ACHN (cell line): ENCODE measurements at regions not wholly inside any gene's neighbourhood (a gene's known extent, or its start where the extent isn't known, plus 50 kb on each side); places are given as distances from the start of the nearest gene placed in this dataset.
"Not testable (repeated sequence)": the region's sequence is repeated elsewhere in the genome, so short reads cannot be mapped to it uniquely, and the experiment has no call there.

Source experiments
- DNase-seq: peaks from one replicate; pipeline ENCODE4 v3.0.0-alpha.2; 2015
- in situ Hi-C: cut with HindIII; loops from 2 replicates; pipeline ENCODE4 v1.10.0; 2017; ENCODE audit warnings: low sequenced_read_pairs, low pct_ligation_motif_present, low pct_unique_long_range_greater_than_20kb

- DNase-seq, result peak; percentile 64
- in situ Hi-C loops, result no loop called here
These were observed 149.5 kb upstream of the SVIL start for GRCh38 chr10:29784175-29784773.

- in situ Hi-C loops, result no loop called here
- no peak for DNase-seq
These were observed 148.6 kb upstream of the SVIL start for GRCh38 chr10:29783201-29783947.

DNA sequence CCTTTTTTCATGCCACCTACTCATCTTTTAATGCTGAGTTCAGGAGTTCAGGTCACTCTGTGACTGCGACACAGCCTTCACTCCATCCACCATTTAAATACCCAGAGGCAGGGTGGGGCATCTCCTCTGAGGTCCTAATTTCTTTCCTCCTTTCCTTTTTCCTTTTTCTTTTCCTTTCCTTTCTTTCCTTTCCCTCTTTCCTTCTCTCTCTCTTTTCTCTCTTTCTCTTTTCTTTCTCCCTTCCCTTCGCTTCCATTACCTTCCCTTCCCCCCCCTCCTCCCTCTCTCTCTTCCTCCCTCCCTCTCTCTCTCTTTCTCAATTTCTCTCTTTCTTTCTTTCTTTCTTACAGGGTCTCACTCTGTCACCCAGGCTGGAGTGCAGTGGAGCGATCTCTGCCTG lies 145.9 kb upstream of the SVIL start:
- in situ Hi-C loops, result no loop called here
- DNase-seq, result no peak

DNA sequence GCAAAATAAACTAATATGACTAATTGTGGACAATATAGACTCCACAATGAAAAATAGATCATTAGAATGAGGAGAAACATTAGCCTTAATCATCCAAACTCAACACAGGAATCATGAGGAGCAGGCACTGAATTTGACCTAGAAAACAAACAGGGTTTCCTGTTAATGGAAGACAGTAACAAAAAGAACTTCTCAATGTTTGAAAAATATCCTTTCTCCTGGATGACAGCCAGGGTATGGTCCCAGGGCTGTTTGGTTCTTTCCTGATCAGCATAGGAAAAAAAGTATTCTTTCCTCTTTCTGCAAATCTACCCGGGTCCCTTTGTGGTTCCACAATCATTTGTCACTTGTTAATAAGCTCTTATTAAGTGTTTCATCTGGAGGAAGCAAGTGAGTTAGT lies 145.3 kb upstream of the SVIL start:
- in situ Hi-C loops, result no loop called here
- DNase-seq, result no peak

GRCh38 chr10:29776246-29776645 lies 141.5 kb upstream of the SVIL start:
- in situ Hi-C loops, result no loop called here
- DNase-seq, result no peak

GRCh38 chr10:29774475-29774874 lies 139.7 kb upstream of the SVIL start:
- no peak for DNase-seq
- in situ Hi-C loops, result no loop called here

DNA sequence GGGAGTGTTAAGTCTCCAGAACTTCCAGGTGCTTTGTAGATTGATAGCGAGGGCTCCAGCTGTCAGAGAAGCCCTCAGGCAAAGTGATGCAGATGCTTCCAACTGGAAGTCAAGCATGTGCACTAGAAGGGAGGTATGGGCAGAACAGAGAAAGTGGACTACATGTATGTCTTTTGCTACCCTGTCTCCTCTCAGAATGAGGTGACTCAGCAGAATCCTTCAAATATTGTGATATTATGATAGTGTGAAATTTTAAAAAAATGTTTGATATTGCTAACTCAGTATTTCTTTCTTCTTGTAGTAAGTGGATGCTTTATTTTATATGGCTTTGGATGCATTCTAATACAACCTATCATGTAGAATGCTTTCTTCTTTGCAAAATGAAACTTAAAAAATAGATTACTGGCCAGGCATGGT lies 138.9 kb upstream of the SVIL start:
- in situ Hi-C loops, result no loop called here

DNA sequence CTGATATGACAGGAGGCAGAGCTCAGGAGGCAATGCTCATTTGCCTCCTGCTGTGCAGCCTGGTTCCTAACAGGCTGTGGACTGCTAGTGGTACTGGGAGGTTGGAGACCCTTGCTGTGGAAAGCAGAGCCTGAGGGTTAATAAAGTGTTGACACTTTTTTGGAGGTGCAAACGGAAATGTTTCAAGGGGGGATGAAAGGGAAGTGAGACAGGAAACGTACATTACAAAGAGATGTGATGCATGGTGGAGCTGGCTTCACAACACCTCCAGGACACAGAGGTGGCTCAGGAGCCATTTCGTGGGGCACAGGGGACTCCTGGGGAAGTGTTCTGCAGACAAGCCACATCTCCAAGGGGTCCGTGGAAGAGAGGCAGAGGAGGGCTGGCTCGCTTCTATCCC lies 137.6 kb upstream of the SVIL start:
- in situ Hi-C loops, result no loop called here
- DNase-seq, result no peak

More for the DNA sequence above, 138.9 kb upstream of the SVIL start:
- DNase-seq, result no peak

GRCh38 chr10:29771376-29771775 lies 136.6 kb upstream of the SVIL start:
- no peak for DNase-seq

GRCh38 chr10:29769277-29769676 lies 134.5 kb upstream of the SVIL start:
- in situ Hi-C loops, DNase-seq: not testable (repeated sequence)

More at GRCh38 chr10:29771376-29771775, 136.6 kb upstream of the SVIL start:
- in situ Hi-C loops, result no loop called here

DNA sequence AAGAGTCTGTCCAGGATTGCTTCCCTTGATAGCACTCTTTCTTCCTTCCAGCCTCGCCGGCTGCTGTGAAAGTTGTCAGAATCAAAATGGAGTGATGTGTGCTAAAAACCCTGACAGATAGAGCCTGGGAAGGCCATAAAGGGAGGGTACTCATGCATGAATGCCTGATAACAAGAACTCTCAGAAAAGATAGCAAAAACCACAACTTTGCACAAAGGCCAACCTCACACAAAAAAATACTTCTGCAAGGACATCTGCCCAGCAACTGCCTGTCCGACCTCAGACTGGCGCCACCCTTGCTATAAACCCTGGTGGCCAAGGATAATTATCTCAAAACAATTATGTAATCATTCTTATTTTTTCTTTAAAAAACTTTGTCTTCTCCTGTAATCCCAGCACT lies 133.2 kb upstream of the SVIL start:
- in situ Hi-C loops, result no loop called here
- DNase-seq, result no peak

GRCh38 chr10:29766753-29767152 lies 132.0 kb upstream of the SVIL start:
- in situ Hi-C loops, result no loop called here
- no peak for DNase-seq

- in situ Hi-C loops, result no loop called here
- DNase-seq, result no peak
These were observed 130.6 kb upstream of the SVIL start for GRCh38 chr10:29765330-29765729.

GRCh38 chr10:29763396-29763795 lies 128.6 kb upstream of the SVIL start:
- in situ Hi-C loops, result no loop called here
- no peak for DNase-seq

DNA sequence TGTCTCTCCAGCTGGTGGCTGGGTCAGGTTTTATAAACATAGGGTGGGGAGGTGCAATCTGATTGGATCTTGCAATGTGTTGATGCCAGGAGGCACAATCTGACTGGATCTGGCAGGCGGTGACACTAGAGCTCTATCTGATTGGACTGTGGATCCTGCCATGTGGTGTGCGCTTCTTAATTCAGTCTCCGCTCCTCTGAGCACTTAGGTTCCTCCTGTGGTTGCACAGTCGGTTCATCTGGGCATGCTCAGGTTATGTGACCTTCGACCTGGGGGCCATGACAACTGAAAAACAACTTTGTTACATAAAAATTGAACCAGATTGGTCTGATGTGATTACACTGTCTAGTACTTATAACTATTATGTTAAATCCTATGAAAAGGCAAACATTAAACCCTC lies 127.1 kb upstream of the SVIL start:
- no peak for DNase-seq
- in situ Hi-C loops, result no loop called here

GRCh38 chr10:29760138-29760900 lies 125.5 kb upstream of the SVIL start:
- in situ Hi-C loops, result no loop called here
- DNase-seq, result no peak

- peak; percentile 18 for DNase-seq
- in situ Hi-C loops, result no loop called here
These were observed 123.0 kb upstream of the SVIL start for GRCh38 chr10:29757551-29758297.

GRCh38 chr10:29756451-29756850 lies 121.7 kb upstream of the SVIL start:
- in situ Hi-C loops, result no loop called here
- no peak for DNase-seq

DNA sequence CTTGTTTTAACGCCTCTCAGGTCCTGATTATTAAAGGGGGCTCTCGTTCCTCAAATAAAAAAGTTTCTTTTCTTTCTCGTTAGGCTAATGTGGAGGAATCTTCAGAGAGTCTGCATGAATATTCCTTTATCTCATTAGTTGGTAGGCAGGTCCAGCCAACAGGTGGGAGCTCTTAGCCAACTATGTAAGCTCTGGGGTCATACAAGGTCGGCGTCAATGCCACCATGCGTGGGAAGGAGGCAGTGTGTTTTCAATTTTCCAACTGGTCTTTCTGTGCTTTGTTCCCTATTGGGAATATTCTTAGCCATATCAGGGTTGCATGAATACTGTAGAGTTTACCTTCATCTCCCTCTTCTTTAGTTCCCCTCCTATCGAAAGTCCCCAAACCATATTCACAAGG lies 118.5 kb upstream of the SVIL start:
- in situ Hi-C loops, result no loop called here
- DNase-seq, result no peak
